Heart left ventricle (tissue), 13 donors: ENCODE measurements at regions not wholly inside any gene's neighbourhood (a gene's known extent, or its start where the extent isn't known, plus 50 kb on each side); places are given as distances from the start of the nearest gene placed in this dataset.

Experiments
- POLR2A ChIP-seq, 2 donors: fragments of 450-650 bp; IDR thresholded peaks; one replicate each; pipeline ENCODE4 v1.6.1; 2017; ENCODE audit warnings: antibody characterized with exemption in 2 of 2, mild to moderate bottlenecking in 2 of 2, moderate library complexity in 2 of 2
- TF ChIP-seq, protein P1 (sequence below), 12 donors: fragments of 200-600 bp; sonication (generic) in 4 of 12; IDR thresholded peaks; one replicate each; pipeline versions ENCODE4 v1.5.0 to v1.8.0; 2018 to 2022; ENCODE audit warnings: antibody characterized with exemption in 12 of 12, mild to moderate bottlenecking in 5 of 12
- donor health status: ischemic (EF 13 %, LVEDD 7.1; RV severe dilation, severe dysfunction).
- donor health status: DM: no; HTN: yes; CAD: no.
- donor health status: DM: no; HTN: no; CAD: no.
- donor health status: ischemic (EF 25% LVEDD 6.9; RV normal size, moderate dysfunction).
- donor health status: ischemic (EF 25% LVEDD 5.7; RV mildly dilated, moderate dysfunction).
- donor health status: ischemic (EF 35%, LVEDD 5.7; RV mildly dilated, moderate dysfunction).
- donor health status: nonischemic (EF 11% LVEDD 7.7; RV severe dilation, severe dysfunction).
- donor health status: DM: yes; HTN: yes; CAD: no.
- donor health status: PGD.
- donor health status: ischemic (EF 29% LVEDD 5.4; RV normal size, mild dysfunction).
- donor health status: nonischemic (EF 23%, LVEDD 6.1; RV moderate dilation, normal function).

- no peak for TF ChIP-seq POLR2A (IDR thresholded peaks at IDR 0.05)
- TF ChIP-seq, protein P1, sequence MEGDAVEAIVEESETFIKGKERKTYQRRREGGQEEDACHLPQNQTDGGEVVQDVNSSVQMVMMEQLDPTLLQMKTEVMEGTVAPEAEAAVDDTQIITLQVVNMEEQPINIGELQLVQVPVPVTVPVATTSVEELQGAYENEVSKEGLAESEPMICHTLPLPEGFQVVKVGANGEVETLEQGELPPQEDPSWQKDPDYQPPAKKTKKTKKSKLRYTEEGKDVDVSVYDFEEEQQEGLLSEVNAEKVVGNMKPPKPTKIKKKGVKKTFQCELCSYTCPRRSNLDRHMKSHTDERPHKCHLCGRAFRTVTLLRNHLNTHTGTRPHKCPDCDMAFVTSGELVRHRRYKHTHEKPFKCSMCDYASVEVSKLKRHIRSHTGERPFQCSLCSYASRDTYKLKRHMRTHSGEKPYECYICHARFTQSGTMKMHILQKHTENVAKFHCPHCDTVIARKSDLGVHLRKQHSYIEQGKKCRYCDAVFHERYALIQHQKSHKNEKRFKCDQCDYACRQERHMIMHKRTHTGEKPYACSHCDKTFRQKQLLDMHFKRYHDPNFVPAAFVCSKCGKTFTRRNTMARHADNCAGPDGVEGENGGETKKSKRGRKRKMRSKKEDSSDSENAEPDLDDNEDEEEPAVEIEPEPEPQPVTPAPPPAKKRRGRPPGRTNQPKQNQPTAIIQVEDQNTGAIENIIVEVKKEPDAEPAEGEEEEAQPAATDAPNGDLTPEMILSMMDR (IDR thresholded peaks at IDR 0.05): no peak
These were observed 116.2 kb downstream of the PFDN4 start for GRCh38 chr20:54324041-54324440.
